HG02610 (cell line): ENCODE measurements at regions not wholly inside any gene's neighbourhood (a gene's known extent, or its start where the extent isn't known, plus 50 kb on each side); places are given as distances from the start of the nearest gene placed in this dataset.
"Not testable (repeated sequence)": the region's sequence is repeated elsewhere in the genome, so short reads cannot be mapped to it uniquely, and the experiment has no call there.

Source experiments
- ATAC-seq: cut with Tn5 transposase; IDR thresholded peaks from one replicate; pipeline ENCODE4 v1.9.1; 2021; ENCODE audit warnings: mild to moderate bottlenecking, moderate library complexity; ENCODE audit not compliant: unreplicated experiment

DNA sequence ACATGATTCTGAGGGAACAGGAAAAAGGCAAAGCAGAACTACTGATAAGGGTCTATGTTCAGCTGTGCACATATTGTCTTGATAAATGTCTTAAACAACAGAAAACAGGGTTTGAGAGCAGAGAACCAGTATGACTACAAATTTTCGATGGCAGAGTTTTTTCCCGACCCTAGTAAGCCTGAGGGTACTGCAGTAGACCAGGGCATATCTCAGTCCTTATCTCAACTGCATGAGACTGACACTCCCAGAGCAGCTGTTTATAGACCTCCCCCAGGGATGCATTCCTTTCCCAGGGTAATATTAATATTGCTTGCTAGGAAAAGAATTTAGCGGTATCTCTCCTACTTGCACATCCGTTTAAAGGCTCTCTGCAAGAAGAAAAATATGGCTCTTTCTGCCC is 1176.8 kb upstream of the ADGRB3 start:
- no peak for ATAC-seq

DNA sequence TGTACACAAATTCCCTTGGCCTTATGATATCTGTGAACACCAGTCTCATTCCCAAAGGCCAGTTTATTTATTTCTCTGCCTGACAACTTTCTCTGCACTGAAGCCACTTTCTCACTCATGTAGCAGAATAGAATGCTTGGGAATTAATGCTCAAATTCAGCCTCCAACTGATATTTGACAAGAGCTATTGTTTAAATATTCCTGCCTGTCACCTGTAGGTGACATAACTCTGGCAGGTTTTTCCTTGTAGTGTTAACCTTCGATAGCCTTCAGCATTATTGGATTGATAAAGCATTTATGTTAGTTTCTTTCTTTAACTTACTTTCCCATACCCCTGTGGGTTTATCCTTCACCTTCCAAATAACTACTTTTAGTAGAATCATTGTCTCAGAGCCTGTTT is 1183.2 kb upstream of the ADGRB3 start:
- no peak for ATAC-seq

DNA sequence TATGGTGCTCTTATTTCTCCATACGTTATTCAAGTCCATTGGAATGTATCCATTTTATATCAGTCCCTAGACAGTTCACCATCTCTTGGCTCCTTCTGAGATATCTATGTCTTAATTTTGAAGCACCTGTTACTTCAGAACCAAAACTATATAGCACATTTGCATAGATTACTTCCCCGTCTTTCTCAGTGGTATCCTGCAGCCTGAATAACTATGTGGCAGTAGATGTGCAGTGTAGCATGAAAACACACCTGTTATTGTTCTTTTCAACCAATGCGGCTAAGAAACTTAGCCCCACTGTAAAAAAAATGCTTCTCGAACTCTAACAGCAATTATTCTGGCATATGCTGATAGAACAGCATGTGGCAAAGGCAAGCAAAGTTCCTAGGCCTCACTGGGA is 1184.4 kb upstream of the ADGRB3 start:
- peak; percentile 85 for ATAC-seq

DNA sequence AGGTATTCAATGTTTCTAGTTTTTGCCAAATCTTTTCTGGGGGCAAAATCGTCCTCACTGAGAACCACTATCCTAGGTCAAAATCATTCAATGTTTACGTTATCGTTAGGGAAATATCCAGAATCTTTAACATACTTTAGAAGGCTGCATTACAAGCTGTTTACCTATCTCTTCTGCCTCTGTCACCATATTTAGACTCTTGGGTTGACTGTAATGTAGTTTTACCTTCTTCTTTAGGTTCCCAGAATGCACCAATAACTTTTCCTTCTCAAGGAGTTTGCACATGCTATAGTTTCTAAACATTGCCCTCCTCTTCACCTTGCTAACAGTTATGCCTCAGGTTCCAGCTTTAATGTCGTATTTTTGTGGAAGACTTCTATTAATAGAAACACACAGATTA is 1185.5 kb upstream of the ADGRB3 start:
- no peak for ATAC-seq

DNA sequence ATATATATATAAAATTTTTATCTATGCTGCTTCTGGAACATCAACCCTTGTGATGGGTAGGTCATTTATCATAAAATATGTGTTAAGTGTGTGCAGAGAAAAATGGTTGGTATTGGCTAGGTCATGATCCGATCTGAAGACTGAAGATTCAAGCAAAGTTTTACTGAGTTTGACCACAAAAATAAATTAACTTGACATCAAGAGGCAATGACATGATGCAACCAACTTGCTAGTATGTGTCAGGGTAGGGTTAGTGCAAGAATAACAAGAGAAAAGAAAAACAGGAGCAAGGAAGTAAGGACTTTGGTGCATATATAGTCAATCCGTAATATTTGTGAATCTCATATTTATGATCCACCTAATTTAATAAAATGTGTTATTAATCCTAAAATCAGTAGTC is 1202.0 kb upstream of the ADGRB3 start:
- no peak for ATAC-seq

DNA sequence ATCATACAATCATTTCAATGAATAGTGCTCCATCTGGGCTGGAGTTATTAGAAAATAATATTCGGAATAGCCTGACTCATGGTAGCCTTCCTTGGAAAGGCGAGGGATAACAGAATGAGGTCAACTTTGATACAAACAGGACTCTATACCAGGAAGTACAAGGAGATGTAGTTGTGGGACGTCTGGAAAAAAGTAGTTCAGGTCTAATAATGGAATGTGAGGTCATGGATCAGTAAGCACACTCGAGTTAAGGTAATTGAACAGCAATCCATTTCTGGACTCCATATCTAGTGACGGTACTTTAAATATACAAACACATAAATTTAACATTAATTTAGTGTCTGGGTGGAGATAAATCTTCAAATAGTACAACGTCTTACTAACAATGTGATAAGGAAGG is 1204.0 kb upstream of the ADGRB3 start:
- no peak for ATAC-seq

DNA sequence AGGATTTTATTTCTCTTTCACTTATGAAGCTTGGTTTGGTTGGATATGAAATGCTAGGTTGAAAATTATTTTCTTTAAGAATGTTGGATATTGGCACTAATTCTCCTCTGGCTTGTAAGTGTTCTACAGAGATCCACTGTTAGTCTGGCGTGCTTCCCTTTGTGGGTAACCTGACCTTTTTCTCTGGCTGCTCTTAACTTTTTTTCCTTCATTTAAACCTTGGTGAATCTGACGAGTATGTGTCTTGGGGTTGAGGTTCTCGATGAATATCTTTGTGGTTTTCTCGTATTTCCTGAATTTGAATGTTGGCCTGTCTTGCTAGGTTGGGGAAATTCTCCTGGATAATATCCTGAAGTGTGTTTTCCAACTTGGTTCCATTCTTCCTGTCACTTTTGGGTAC is 1208.4 kb upstream of the ADGRB3 start:
- not testable (repeated sequence) for ATAC-seq

DNA sequence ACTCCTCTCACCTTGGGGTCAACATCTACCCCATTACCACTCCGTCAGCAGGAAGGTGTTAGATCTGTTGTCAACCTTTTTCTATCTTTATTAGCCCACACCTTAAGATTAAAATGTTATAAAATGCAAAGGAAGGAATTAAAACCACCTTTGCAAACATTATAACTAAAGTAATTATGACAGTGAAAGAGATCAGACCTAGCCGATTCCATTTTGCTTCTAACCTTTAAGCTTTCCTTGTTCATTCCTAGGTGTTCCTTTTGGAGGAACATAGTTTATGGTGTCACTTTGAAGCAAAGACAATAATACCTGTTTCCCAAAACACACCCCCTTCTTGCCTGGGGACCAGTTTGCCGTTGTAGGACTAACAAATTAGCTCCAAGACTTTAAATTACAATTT is 1223.0 kb upstream of the ADGRB3 start:
- ATAC-seq = no peak

DNA sequence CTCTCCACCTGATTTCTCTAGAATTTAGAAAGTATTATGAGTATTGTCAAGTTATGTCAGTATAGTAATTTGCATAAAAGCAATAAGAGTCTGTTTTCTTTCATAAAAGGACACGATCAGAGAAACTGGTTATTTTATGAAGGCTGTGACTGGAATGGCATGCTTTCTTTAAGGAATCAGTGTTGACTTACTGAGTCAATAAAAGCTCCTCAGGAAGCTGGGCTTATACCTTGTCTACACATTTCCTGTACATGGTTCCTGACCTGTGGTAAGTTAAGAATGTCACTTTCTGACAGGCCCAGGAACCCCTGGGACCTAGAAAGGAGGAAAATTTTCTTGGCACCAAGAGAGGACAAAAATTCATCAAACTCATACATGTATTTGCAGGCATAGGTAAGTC is 1224.0 kb upstream of the ADGRB3 start:
- ATAC-seq = no peak

DNA sequence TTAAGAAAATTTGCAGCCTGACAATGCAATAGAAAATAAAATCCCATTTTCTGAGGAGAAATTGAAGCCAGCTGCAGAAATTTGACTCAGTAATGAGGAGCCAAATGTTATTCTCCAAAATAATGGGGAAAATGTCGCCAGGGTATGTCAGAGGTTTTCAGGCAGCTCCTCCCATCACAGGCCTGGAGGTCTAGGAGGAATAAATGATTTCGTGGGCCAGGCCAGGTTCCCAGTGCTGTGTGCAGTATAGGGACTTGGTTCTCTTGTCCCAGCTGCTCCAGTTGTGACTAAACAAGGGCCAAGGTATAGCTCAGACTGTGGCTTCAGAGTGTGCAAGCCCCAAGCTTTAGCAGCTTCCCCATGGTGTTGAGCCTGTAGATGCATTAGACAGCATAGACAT is 1240.8 kb upstream of the ADGRB3 start:
- ATAC-seq = no peak

DNA sequence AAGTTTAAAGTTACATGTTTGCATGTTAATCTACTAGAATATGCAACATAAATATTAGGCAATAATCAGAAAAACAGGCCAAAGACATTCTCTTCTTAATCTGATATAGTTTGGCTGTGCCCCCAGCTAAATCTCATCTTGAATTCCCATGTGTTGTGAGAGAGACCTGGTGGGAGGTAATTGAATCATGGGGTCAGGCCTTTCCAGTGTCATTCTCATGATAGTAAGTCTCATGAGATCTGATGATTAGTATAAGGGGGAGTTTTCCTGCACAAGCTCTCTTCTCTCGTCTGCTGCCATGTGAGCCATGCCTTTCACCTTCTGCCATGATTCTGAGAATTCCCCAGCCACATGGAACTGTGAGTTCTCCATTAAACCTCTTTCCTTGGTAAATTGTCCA is 1241.7 kb upstream of the ADGRB3 start:
- no peak for ATAC-seq

DNA sequence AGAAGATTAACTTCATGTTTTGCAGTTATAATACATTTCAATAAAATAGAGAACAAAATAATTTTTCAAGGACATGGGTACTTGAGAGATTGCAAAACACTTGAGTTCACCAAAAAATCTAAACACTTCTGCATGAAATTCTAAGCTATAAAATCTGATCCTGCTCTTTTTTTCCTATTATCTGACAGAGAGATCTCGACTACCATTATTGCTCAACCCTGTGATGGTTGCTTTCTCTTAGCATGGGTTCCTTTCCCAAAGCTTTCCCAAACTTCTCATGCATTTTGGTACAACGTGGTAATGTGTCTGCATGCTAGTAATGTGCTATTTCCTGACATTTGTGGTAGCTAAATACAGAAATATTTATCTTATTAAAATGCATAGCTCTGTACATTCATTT is 1243.1 kb upstream of the ADGRB3 start:
- ATAC-seq = no peak

DNA sequence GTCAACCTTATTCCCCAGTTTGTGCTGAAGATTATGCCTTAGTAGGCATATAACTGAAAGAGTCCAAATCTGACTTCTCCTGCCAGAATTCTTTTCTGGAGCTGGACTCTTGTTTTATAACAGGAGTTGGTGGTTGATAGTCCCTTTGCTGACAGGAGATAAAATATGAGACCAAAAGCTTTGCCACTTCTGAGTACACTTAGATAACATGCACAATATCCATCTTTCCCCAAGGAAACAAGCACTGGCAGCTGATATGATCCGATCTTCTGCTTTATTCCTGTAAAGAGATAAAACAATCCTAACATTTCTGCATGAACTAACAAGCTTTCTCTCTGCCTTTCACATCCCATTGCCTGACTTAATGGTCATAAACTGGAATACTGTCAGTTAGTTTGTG is 1265.4 kb upstream of the ADGRB3 start:
- ATAC-seq = no peak

DNA sequence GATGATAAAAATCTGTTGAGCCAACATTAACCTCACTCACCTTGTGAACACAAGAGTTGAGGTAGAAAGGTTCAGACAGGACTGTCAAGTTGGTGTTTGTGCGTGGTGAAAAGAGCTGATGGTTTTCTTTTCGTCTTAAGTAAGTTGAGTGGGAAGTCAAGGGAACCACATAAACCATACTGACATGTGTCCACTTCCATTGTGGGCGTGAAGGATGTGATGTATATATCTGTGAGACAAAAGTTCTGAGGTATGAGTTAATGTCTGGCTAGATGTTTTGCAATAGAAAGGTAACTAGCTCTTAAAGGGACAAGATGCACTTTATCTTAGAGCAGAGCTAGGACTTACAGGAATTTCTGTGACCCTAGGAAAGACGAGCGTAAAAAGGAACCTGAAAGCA is 1272.1 kb upstream of the ADGRB3 start:
- ATAC-seq = no peak

DNA sequence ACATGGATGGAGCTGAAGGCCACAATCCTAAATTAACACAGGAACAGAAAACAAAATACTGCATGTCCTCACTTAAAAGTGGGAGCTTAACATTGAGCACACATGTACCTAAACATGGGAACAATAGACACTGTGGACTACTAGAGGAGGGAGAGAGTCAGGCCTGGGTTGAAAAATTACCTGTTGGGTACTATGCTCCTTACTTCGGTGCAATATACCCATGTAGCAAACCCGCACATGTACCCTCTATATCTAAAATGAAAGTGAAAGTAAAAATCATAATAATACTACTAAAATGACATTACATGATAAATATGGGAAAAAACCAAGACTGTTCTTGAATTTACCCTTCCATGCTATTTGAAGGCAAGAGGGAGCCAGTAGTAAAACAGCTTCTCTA is 1273.8 kb upstream of the ADGRB3 start:
- no peak for ATAC-seq

DNA sequence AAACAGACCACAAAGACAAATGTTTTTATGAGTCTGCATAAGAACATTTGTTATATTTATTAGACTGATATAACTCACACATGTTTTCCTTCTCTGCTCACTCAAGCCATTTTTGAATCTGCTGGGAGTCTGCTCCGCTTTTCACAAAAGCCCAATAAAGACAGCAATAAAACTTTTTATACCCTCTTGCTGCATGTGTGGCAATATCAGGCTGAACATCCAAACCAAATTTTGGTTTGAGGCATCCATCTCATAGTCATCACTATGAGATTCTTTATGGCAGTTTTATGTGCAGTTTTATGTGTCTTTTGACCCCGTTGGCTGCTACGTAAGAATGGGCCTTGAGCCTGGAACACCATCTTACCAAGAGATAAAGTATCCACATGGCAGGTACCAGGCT is 1276.8 kb upstream of the ADGRB3 start:
- ATAC-seq = no peak

DNA sequence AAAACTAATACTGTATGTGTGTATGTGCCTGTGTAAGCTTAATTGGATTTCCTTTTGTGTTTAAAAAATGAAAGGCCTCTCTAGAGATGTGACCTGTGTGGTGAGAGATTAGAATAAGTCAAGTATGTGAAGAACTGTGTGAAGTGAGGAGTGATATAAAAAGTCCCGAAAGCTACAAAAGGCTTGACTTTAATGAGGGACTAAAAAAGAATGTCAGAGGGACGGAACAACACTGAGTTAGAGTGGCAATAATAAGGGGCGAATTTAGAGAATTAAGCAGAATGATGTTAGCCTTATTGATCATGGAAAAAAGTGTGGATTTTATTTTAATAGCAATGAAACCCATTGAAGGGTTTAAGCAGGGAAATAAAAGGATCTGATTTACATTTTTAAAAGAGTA is 1281.2 kb upstream of the ADGRB3 start:
- no peak for ATAC-seq

DNA sequence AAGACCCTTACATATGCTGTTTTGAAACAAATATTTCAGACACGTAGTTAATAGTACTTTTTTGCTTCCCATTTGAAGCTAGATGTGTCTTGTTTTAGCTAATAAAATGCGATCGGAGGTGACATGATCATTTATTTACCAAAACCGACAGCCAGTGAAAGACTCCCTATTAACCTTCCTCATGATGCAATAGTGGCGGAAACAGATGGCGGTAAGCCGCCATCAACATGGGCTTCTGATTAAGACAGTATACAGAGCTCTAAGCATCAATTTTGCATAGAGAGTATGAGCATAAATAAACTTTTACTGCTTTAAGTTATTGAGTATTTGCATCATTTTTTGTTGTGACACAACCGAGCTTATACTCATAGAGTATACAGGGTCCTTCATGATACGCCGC is 1282.4 kb upstream of the ADGRB3 start:
- ATAC-seq = no peak

DNA sequence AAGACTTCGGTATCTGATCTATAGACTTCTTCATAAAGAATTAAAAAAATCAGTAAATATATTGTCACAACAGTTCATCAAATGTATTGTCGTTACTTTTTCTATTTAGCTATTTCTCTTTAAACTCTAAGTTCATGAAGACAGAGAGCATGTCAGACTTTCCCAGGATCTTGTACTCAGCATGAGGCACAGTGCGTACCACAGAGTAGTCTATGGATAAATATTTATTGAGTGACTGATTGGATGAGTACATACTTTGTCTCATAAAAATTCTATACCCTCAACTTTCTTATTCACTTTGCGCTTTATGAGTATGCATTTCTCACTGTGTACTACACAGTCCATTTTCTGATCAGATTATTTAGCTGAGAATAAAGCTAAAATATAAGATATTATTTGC is 1284.4 kb upstream of the ADGRB3 start:
- ATAC-seq = no peak

DNA sequence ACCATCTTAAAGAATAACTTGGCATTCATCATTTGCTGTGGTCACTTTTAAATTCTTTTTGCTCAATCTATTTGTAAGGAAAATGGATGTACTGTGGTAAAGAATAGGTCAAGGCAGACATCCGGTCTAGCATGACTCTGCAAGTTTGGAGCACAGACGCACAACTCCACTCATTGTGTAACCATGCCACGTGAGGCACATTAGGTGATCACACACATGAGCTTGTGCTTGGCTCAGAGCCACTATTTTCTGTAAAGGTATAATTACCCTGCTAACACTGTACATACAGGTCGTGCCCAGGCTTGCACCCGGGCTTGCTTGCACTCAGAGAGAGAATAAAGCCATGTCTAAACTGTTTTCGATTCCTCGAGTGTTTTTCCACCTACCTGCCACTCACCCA is 1289.1 kb upstream of the ADGRB3 start:
- no peak for ATAC-seq

DNA sequence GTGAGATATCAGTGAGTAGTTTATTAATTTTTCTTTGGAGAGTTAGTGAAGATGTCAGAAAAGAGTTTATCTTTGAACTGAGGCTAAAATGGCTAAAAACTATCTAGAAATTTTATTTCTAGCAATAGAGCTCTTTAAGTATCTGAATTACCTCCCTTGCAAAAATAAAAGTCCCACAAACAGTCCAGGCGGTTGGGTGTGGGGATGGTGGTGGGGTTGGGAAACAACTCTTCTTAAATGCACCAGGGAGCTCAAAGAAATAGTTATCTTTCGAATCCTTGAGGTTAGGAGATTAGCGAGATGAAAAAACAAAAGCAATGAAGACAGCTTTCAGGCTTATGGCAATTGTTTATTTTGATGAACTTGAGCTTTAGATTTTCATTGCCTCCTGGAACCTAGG is 1299.1 kb upstream of the ADGRB3 start:
- no peak for ATAC-seq

DNA sequence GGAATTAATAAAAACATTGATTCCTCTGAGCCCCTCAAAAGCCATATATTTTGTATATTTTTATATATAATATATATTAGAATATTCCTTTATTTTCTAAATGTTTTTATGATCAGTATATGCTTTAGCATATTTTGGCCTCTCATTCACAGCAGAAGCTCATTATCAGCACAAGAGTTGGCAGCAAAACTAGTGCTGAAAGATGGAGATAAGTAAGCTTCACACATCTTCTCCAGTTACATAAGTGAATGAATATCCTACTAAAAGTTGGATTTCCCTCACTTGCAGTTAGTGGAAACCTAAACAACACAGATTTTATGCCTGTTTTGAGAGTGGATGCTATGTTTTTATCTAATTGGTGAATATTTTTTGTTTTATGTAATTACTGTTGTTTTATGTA is 1303.8 kb upstream of the ADGRB3 start:
- ATAC-seq = no peak

DNA sequence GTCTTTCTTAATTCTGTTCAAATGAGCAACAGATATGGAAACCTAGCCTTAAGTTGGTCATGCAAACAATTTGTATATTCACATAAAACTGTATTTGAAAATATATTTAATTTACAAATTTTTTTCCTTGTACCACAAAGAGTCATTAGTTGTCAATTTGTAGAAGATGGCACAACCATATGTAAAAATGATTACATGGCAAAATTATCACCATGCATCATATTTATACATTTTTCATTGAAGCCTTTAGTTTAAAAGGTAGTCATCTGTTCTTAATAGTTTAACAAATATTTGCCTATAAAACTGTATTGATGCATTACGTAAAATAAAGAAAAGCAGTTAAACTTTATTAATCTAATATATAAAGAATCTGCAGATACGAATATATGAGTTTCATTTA is 1306.8 kb upstream of the ADGRB3 start:
- ATAC-seq = no peak

DNA sequence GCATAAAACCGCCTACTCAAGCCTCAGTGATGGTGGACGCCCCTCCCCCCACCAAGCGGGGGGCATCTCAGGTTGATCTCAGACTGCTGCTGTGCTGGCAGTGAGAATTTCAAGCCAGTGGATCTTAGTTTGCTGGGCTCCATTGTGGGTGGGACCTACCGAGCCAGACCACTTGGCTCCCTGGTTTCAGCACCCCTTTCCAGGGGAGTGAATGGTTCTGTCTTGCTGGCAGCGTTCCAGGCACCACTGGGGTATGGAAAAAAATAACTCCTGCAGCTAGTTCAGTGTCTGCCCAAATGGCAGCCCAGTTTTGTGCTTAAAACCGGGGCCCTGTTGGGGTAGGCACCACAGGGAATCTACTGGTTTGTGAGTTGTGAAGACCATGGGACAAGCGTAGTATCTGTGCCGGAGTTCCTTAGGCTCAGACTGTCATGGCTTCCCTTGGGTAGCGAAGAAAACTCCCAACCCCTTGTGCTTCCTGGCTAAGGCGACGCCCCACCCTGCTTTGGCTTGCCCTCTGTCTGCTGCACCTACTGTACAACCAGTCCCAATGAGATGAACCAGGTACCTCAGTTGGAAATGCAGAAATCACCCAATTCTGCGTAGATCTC is 1334.5 kb upstream of the ADGRB3 start:
- ATAC-seq = no peak
